GM23248 (cell line): ENCODE measurements at regions not wholly inside any gene's neighbourhood (a gene's known extent, or its start where the extent isn't known, plus 50 kb on each side); places are given as distances from the start of the nearest gene placed in this dataset.
A peak's percentile ranks its signal among the peaks of the same experiment; 100 is the strongest.

Experiments used
- DNase-seq: peaks from one replicate; pipeline ENCODE4 v3.0.0-alpha.2; 2015
- H2AFZ ChIP-seq: fragments of 200-600 bp; sonication (generic); 2 replicates; pipeline ENCODE4 v1.6.1; 2016; ENCODE audit warnings: antibody characterized with exemption
- H3F3A ChIP-seq: fragments of 200-600 bp; sonication (generic); 2 replicates; pipeline ENCODE4 v1.6.1; 2016; ENCODE audit warnings: mild to moderate bottlenecking, antibody characterized with exemption, mixed run types; ENCODE audit not compliant: insufficient read depth
- H3K27ac ChIP-seq: fragments of 200-600 bp; sonication (generic); 2 replicates; pipeline ENCODE4 v1.5.1; 2016; ENCODE audit warnings: mild to moderate bottlenecking
- H3K27me3 ChIP-seq: fragments of 200-600 bp; sonication (generic); replicated peaks from 2 replicates; pipeline ENCODE4 v1.6.1; 2016; ENCODE audit warnings: mild to moderate bottlenecking; ENCODE audit not compliant: insufficient read depth
- H3K36me3 ChIP-seq: fragments of 200-600 bp; sonication (generic); 2 replicates; pipeline ENCODE4 v1.6.1; 2016; ENCODE audit warnings: low read depth, mild to moderate bottlenecking
- H3K4me1 ChIP-seq: fragments of 200-600 bp; sonication (generic); 2 replicates; pipeline ENCODE4 v1.6.1; 2016; ENCODE audit warnings: mild to moderate bottlenecking; ENCODE audit not compliant: insufficient read depth
- H3K4me2 ChIP-seq: fragments of 200-600 bp; sonication (generic); one replicate; pipeline ENCODE4 v1.6.1; 2016; ENCODE audit warnings: mild to moderate bottlenecking; ENCODE audit not compliant: unreplicated experiment
- H3K4me3 ChIP-seq: fragments of 200-600 bp; sonication (generic); 2 replicates; pipeline ENCODE4 v1.5.1; 2016; ENCODE audit warnings: mild to moderate bottlenecking
- H3K79me2 ChIP-seq: fragments of 200-600 bp; sonication (generic); 2 replicates; pipeline ENCODE4 v1.6.1; 2016; ENCODE audit warnings: mild to moderate bottlenecking; ENCODE audit not compliant: insufficient read depth
- H3K9ac ChIP-seq: fragments of 200-600 bp; sonication (generic); 2 replicates; pipeline ENCODE4 v1.6.1; 2016; ENCODE audit warnings: mild to moderate bottlenecking
- H3K9me2 ChIP-seq: fragments of 200-600 bp; sonication (generic); 2 replicates; pipeline ENCODE4 v1.6.1; 2016; ENCODE audit warnings: mixed run types, mild to moderate bottlenecking, moderate library complexity; ENCODE audit not compliant: insufficient read depth
- H3K9me3 ChIP-seq: fragments of 200-600 bp; sonication (generic); one replicate; pipeline ENCODE4 v1.6.1; 2017; ENCODE audit warnings: low read depth
- H4K20me1 ChIP-seq: fragments of 200-600 bp; sonication (generic); 2 replicates; pipeline ENCODE4 v1.6.0; 2016; ENCODE audit not compliant: insufficient read depth
- EZH2 ChIP-seq: fragments of 200-600 bp; sonication (generic); IDR thresholded peaks from 2 replicates; pipeline ENCODE4 v1.6.1; 2018; ENCODE audit warnings: antibody characterized with exemption, mild to moderate bottlenecking; ENCODE audit not compliant: insufficient read depth, poor library complexity, severe bottlenecking
- EZH2phosphoT487 ChIP-seq: fragments of 200-600 bp; sonication (generic); IDR thresholded peaks from 2 replicates; pipeline ENCODE4 v1.6.1; 2018; ENCODE audit warnings: antibody characterized with exemption, moderate library complexity, mild to moderate bottlenecking, low read depth; ENCODE audit not compliant: insufficient read depth
- WGBS, 2 experiments: methylation state at CpG; one replicate each; pipeline ENCODE4 v1.1.6; 2015 to 2017; ENCODE audit warnings: low lambda C conversion rate in 2 of 2, low coverage in 1 of 2; ENCODE audit errors: missing lambda C conversion rate in 2 of 2; 5-methylcytosine and 5-hydroxymethylcytosine counted together
- in situ Hi-C: fragments of 300-500 bp; cut with MboI; formaldehyde crosslinking; loops from 2 replicates; pipeline ENCODE4 v1.15.0; 2020

DNA sequence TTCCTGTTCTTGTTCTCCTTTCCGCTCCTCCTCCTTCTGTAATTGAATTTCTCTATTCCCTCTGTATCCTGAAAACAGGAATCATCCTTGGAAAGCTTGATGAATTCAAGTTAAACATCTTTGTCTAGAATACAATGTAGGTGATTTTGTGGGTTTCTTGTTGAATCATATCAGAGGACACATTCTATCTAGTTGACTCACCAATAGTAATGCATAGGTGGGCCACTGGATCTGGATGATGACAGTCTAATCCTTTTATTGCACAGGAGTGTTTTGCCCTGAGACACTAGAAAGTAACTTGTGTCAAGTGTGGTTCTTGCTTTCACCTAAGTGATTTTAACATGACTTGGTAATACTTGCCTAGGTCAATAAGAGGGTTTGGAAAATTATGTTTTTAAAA is 164.3 kb downstream of the RFPL4B start:
- in situ Hi-C loops = loop anchor here (25.0 kb wide), 1 partner anchor 1376 kb away; no protein-coding TSS in a partner anchor
- 100% methylated on average over 1 of the region's 1 CpG for WGBS, 2 experiments
- DNase-seq = peak; percentile 2

GRCh38 chr6:112513175-112513574 is 166.0 kb downstream of the RFPL4B start:
- no peaks in the 10 kb centered on the region; the same call in 1 of the 2 replicates for H3K4me1 ChIP-seq
- TF ChIP-seq EZH2 (no peak), EZH2phosphoT487 (no peak)
- no peaks in the 10 kb centered on the region for H3K36me3 ChIP-seq
- no peaks in the 10 kb centered on the region for H3F3A ChIP-seq
- in situ Hi-C loops = loop anchor here (25.0 kb wide), 1 partner anchor 1374 kb away; no protein-coding TSS in a partner anchor
- H3K27ac ChIP-seq = no peak overlapping the region
- no peaks in the 10 kb centered on the region for H3K79me2 ChIP-seq
- no peak overlapping the region for H3K4me2 ChIP-seq
- H3K4me3 ChIP-seq = no peak overlapping the region
- no peaks in the 10 kb centered on the region for H3K27me3 ChIP-seq
- no peaks in the 10 kb centered on the region for H3K9me2 ChIP-seq
- no peak for DNase-seq
- H4K20me1 ChIP-seq = no peaks in the 10 kb centered on the region
- H2AFZ ChIP-seq = no peak overlapping the region
- H3K9ac ChIP-seq = no peak overlapping the region
- H3K9me3 ChIP-seq = no peaks in the 10 kb centered on the region

More for the DNA sequence above, 164.3 kb downstream of the RFPL4B start:
- no peaks in the 10 kb centered on the region for H3K79me2 ChIP-seq
- H3F3A ChIP-seq = no peaks in the 10 kb centered on the region
- H3K27ac ChIP-seq = no peak overlapping the region
- H4K20me1 ChIP-seq = no peaks in the 10 kb centered on the region
- H3K27me3 ChIP-seq = no peaks in the 10 kb centered on the region
- TF ChIP-seq EZH2 (no peak), EZH2phosphoT487 (no peak)
- H3K4me3 ChIP-seq = no peak overlapping the region
- no peak overlapping the region for H2AFZ ChIP-seq
- H3K36me3 ChIP-seq = no peaks in the 10 kb centered on the region
- no peaks in the 10 kb centered on the region for H3K9me3 ChIP-seq
- H3K4me1 ChIP-seq = no peaks in the 10 kb centered on the region; the same call in 1 of the 2 replicates
- no peak overlapping the region for H3K4me2 ChIP-seq
- no peak overlapping the region for H3K9ac ChIP-seq
- H3K9me2 ChIP-seq = no peaks in the 10 kb centered on the region

GRCh38 chr6:112522587-112522986 is 175.5 kb downstream of the RFPL4B start:
- in situ Hi-C loops = loop anchor here (25.0 kb wide), 1 partner anchor 1365 kb away; no protein-coding TSS in a partner anchor
- H2AFZ ChIP-seq = no peak overlapping the region
- no peaks in the 10 kb centered on the region for H3K4me1 ChIP-seq
- no peaks in the 10 kb centered on the region for H3F3A ChIP-seq
- H3K4me3 ChIP-seq = no peak overlapping the region
- no peaks in the 10 kb centered on the region for H3K9me2 ChIP-seq
- H3K4me2 ChIP-seq = no peak overlapping the region
- WGBS, 2 experiments = 94 to 97% methylated on average over 4 of the region's 4 CpGs
- H4K20me1 ChIP-seq = no peaks in the 10 kb centered on the region
- no peak overlapping the region for H3K9ac ChIP-seq
- DNase-seq = peak; percentile 5
- no peaks in the 10 kb centered on the region for H3K79me2 ChIP-seq
- H3K27me3 ChIP-seq = no peaks in the 10 kb centered on the region
- TF ChIP-seq EZH2 (no peak), EZH2phosphoT487 (no peak)
- H3K36me3 ChIP-seq = no peaks in the 10 kb centered on the region
- H3K9me3 ChIP-seq = no peaks in the 10 kb centered on the region
- no peak overlapping the region for H3K27ac ChIP-seq

GRCh38 chr6:112524071-112524470 is 176.9 kb downstream of the RFPL4B start:
- Histone ChIP-seq H3K4me2 (no peak overlapping the region), H2AFZ (no peak overlapping the region), H3F3A (no peaks in the 10 kb centered on the region), H3K79me2 (no peaks in the 10 kb centered on the region), H3K9ac (no peak overlapping the region), H3K4me1 (no peaks in the 10 kb centered on the region), H3K27ac (no peak overlapping the region), H3K4me3 (no peak overlapping the region), H3K27me3 (no peaks in the 10 kb centered on the region), H3K9me2 (no peaks in the 10 kb centered on the region), H4K20me1 (no peaks in the 10 kb centered on the region), H3K9me3 (no peaks in the 10 kb centered on the region), H3K36me3 (no peaks in the 10 kb centered on the region)
- WGBS, 2 experiments = 84 to 94% methylated on average over 2 of the region's 2 CpGs
- no peak for DNase-seq
- TF ChIP-seq EZH2 (no peak), EZH2phosphoT487 (no peak)
- in situ Hi-C loops = loop anchor here (25.0 kb wide), 1 partner anchor 1363 kb away; no protein-coding TSS in a partner anchor

- H3K36me3 ChIP-seq = no peaks in the 10 kb centered on the region
- H2AFZ ChIP-seq = no peak overlapping the region
- H3K4me1 ChIP-seq = no peaks in the 10 kb centered on the region
- H3K9ac ChIP-seq = no peak overlapping the region
- H3K27ac ChIP-seq = no peak overlapping the region
- no peaks in the 10 kb centered on the region for H3K9me3 ChIP-seq
- in situ Hi-C loops = no loop called here
- no peaks in the 10 kb centered on the region for H4K20me1 ChIP-seq
- H3K4me2 ChIP-seq = no peak overlapping the region
- DNase-seq = no peak
- no peaks in the 10 kb centered on the region for H3F3A ChIP-seq
- no peaks in the 10 kb centered on the region for H3K79me2 ChIP-seq
- WGBS, 2 experiments = 74 to 87% methylated on average over 1 of the region's 1 CpG
- no peaks in the 10 kb centered on the region for H3K9me2 ChIP-seq
- TF ChIP-seq EZH2phosphoT487 (no peak), EZH2 (no peak)
- no peak overlapping the region for H3K4me3 ChIP-seq
- H3K27me3 ChIP-seq = no peaks in the 10 kb centered on the region
Observed at GRCh38 chr6:112525749-112526148, 178.6 kb downstream of the RFPL4B start.
